ENCODE measurements at regions not wholly inside any gene's neighbourhood (a gene's known extent, or its start where the extent isn't known, plus 50 kb on each side); places are given as distances from the start of the nearest gene placed in this dataset.

GRCh38 chr10:10853954-10854353 is 163.7 kb upstream of the CELF2 start:
- no peak for DNase-seq (ENCODE audit: low read depth)

- no peak for DNase-seq (ENCODE audit: low read depth)
Measured at GRCh38 chr10:10854725-10855124, 162.9 kb upstream of the CELF2 start.

- no peak for DNase-seq (ENCODE audit: low read depth)
Measured at GRCh38 chr10:10855151-10855581, 162.5 kb upstream of the CELF2 start.

GRCh38 chr10:10860455-10860976 is 157.2 kb upstream of the CELF2 start:
- DNase-seq (ENCODE audit: low read depth) = no peak

GRCh38 chr10:10865303-10865702 is 152.4 kb upstream of the CELF2 start:
- peak; percentile 25 for DNase-seq (ENCODE audit: low read depth)

GRCh38 chr10:10865913-10866312 is 151.8 kb upstream of the CELF2 start:
- no peak for DNase-seq (ENCODE audit: low read depth)

- DNase-seq (ENCODE audit: low read depth) = no peak
Measured at GRCh38 chr10:10869592-10869991, 148.1 kb upstream of the CELF2 start.

GRCh38 chr10:10870523-10871241 is 147.0 kb upstream of the CELF2 start:
- no peak for DNase-seq (ENCODE audit: low read depth)

GRCh38 chr10:10871352-10871751 is 146.3 kb upstream of the CELF2 start:
- DNase-seq (ENCODE audit: low read depth) = no peak

GRCh38 chr10:10872035-10872673 is 145.5 kb upstream of the CELF2 start:
- peak; percentile 95 for DNase-seq (ENCODE audit: low read depth)

GRCh38 chr10:10872764-10873163 is 144.9 kb upstream of the CELF2 start:
- no peak for DNase-seq (ENCODE audit: low read depth)

- DNase-seq (ENCODE audit: low read depth) = no peak
Measured at GRCh38 chr10:10873289-10873688, 144.4 kb upstream of the CELF2 start.

GRCh38 chr10:10873915-10874314 is 143.8 kb upstream of the CELF2 start:
- no peak for DNase-seq (ENCODE audit: low read depth)

- no peak for DNase-seq (ENCODE audit: low read depth)
Measured at GRCh38 chr10:10878963-10879362, 138.7 kb upstream of the CELF2 start.

- no peak for DNase-seq (ENCODE audit: low read depth)
Measured at GRCh38 chr10:10881117-10881813, 136.4 kb upstream of the CELF2 start.

- no peak for DNase-seq (ENCODE audit: low read depth)
Measured at GRCh38 chr10:10883737-10884136, 133.9 kb upstream of the CELF2 start.

- DNase-seq (ENCODE audit: low read depth) = no peak
Measured at GRCh38 chr10:10886861-10887531, 130.7 kb upstream of the CELF2 start.

GRCh38 chr10:10891124-10892082 is 126.3 kb upstream of the CELF2 start:
- peak; percentile 61 for DNase-seq (ENCODE audit: low read depth)

GRCh38 chr10:10892290-10892875 is 125.3 kb upstream of the CELF2 start:
- no peak for DNase-seq (ENCODE audit: low read depth)

- peak; percentile 16 for DNase-seq (ENCODE audit: low read depth)
Measured at GRCh38 chr10:10897400-10897799, 120.3 kb upstream of the CELF2 start.

- no peak for DNase-seq (ENCODE audit: low read depth)
Measured at GRCh38 chr10:10901906-10902305, 115.8 kb upstream of the CELF2 start.
